GM12878 (cell line): ENCODE measurements at regions not wholly inside any gene's neighbourhood (a gene's known extent, or its start where the extent isn't known, plus 50 kb on each side); places are given as distances from the start of the nearest gene placed in this dataset.

Experiments
- ATAC-seq: fragments of 200-7000 bp; cut with Tn5 transposase; 3 replicates; pipeline ENCODE4 v1.9.1; 2020; ENCODE audit warnings: mild to moderate bottlenecking, moderate library complexity
- BruUV-seq: library from RNA; stranded (reverse); fragments of 400-500 nt; replicated peaks from 2 replicates; lab custom pipeline; 2021; lab: Mats Ljungman, UMichigan
- CTCF ChIA-PET: fragments of 300-600 bp; sonication (Branson Sonifier 250); formaldehyde crosslinking; extraction: SDS; loops from one replicate; lab custom pipeline; 2021; ENCODE audit warnings: inconsistent platforms; lab: Yijun Ruan, JAX
- POLR2A ChIA-PET: fragments of 350-600 bp; formaldehyde crosslinking; extraction: SDS; loops from one replicate; lab custom pipeline; 2021; ENCODE audit warnings: inconsistent platforms; lab: Charles Lee
- RAD21 ChIA-PET: fragments of 300-600 bp; sonication (Branson Sonifier 250); formaldehyde crosslinking; loops from one replicate; lab custom pipeline; 2023; ENCODE audit warnings: antibody characterized with exemption; ENCODE audit not compliant: unreplicated experiment; lab: Charles Lee
- SMC1A ChIA-PET: fragments of 300-600 bp; sonication (Branson Sonifier 250); formaldehyde crosslinking; loops from one replicate; lab custom pipeline; 2023; ENCODE audit not compliant: unreplicated experiment, uncharacterized antibody; lab: Charles Lee
- DNase-seq: peaks from one replicate; pipeline ENCODE4 v3.0.0-alpha.2; 2011; ENCODE audit warnings: low read depth, low spot score
- FAIRE-seq: peaks from 3 replicates; lab custom pipeline; 2011; peaks lifted over from hg19 to GRCh38; lab: Jason Lieb, UNC
- H2AFZ ChIP-seq: 2 replicates; pipeline ENCODE4 v1.6.0; 2011; ENCODE audit warnings: low read depth, low read length, control low read depth; ENCODE audit not compliant: control insufficient read depth
- H3K27ac ChIP-seq: 2 replicates; pipeline ENCODE4 v1.5.1; 2011; ENCODE audit warnings: control low read depth; ENCODE audit not compliant: control insufficient read depth, insufficient read depth
- H3K27me3 ChIP-seq, 2 experiments: replicated peaks in 1 of 2; 2 replicates each; pipeline versions ENCODE4 v1.6.0 to v1.6.1; 2011; ENCODE audit warnings: low read length in 1 of 2; ENCODE audit not compliant: control insufficient read depth in 2 of 2, insufficient read depth in 2 of 2
- H3K36me3 ChIP-seq, 2 experiments: 2 replicates each; pipeline ENCODE4 v1.5.1; 2011; ENCODE audit warnings: low read length in 1 of 2; ENCODE audit not compliant: control insufficient read depth in 2 of 2, insufficient read depth in 2 of 2
- H3K4me1 ChIP-seq: 2 replicates; pipeline ENCODE4 v1.6.1; 2011; ENCODE audit warnings: mild to moderate bottlenecking, low read length, moderate library complexity, mixed read lengths; ENCODE audit not compliant: control insufficient read depth, insufficient read depth
- H3K4me2 ChIP-seq: 2 replicates; pipeline ENCODE4 v1.6.0; 2011; ENCODE audit warnings: control low read depth; ENCODE audit not compliant: control insufficient read depth, insufficient read depth
- H3K4me3 ChIP-seq: fragments of 200-600 bp; sonication (generic); 2 replicates; pipeline ENCODE4 v1.5.1; 2016
- H3K79me2 ChIP-seq: 2 replicates; pipeline ENCODE4 v1.6.0; 2011; ENCODE audit warnings: low read length; ENCODE audit not compliant: control insufficient read depth, insufficient read depth
- H3K9ac ChIP-seq: 2 replicates; pipeline ENCODE4 v1.8.0; 2011; ENCODE audit warnings: low read length, control low read depth, mixed read lengths; ENCODE audit not compliant: control insufficient read depth, insufficient read depth
- H3K9me3 ChIP-seq: replicated peaks from 3 replicates; pipeline ENCODE4 v1.5.1; 2011; ENCODE audit warnings: mild to moderate bottlenecking, low read length; ENCODE audit not compliant: control insufficient read depth, insufficient read depth
- H4K20me1 ChIP-seq: 2 replicates; pipeline ENCODE4 v1.6.0; 2011; ENCODE audit not compliant: control insufficient read depth, insufficient read depth
- CBX3 ChIP-seq: fragments of 200-600 bp; sonication (generic); IDR thresholded peaks from 2 replicates; pipeline ENCODE4 v1.6.1; 2016; ENCODE audit warnings: low read depth, borderline replicate concordance
- CTCF ChIP-seq, 3 experiments: IDR thresholded peaks in 2 of 3; conservative IDR thresholded peaks in 1 of 3; 2 replicates each; pipeline ENCODE4 v1.5.1; 2011; ENCODE audit warnings: low read depth in 3 of 3, low read length in 3 of 3, mild to moderate bottlenecking in 3 of 3, control low read depth in 2 of 3, moderate library complexity in 2 of 3, inconsistent platforms in 1 of 3, mixed read lengths in 1 of 3; ENCODE audit not compliant: control insufficient read depth in 2 of 3, insufficient read depth in 1 of 3; ENCODE audit errors: extremely low read depth in 1 of 3
- GABPA ChIP-seq: IDR thresholded peaks from 2 replicates; pipeline ENCODE4 v1.6.1; 2014; ENCODE audit warnings: antibody characterized with exemption, low read depth, mild to moderate bottlenecking, inconsistent platforms
- HDAC6 ChIP-seq: fragments of 200-600 bp; sonication (generic); IDR thresholded peaks from one replicate; pipeline ENCODE4 v1.8.0; 2017; ENCODE audit warnings: antibody characterized with exemption; ENCODE audit not compliant: unreplicated experiment
- LARP7 ChIP-seq: fragments of 450-650 bp; IDR thresholded peaks from 2 replicates; pipeline ENCODE4 v1.6.1; 2017; ENCODE audit warnings: mild to moderate bottlenecking
- RAD21 ChIP-seq: IDR thresholded peaks from 2 replicates; pipeline ENCODE4 v1.6.1; 2011; ENCODE audit warnings: mild to moderate bottlenecking, low read depth, low read length, moderate library complexity; ENCODE audit not compliant: insufficient read depth
- RBBP5 ChIP-seq: fragments of 200-600 bp; sonication (generic); conservative IDR thresholded peaks from 2 replicates; pipeline ENCODE4 v1.6.1; 2016
- SIX5 ChIP-seq: IDR thresholded peaks from 2 replicates; pipeline ENCODE4 v1.6.1; 2011; ENCODE audit warnings: mild to moderate bottlenecking, low read depth, low read length, moderate library complexity; ENCODE audit not compliant: severe bottlenecking
- SREBF2 ChIP-seq: IDR thresholded peaks from 2 replicates; pipeline ENCODE4 v1.6.1; 2012; ENCODE audit warnings: mild to moderate bottlenecking, low read length
- TBL1XR1 ChIP-seq: IDR thresholded peaks from 2 replicates; pipeline ENCODE4 v1.6.1; 2012; ENCODE audit warnings: low read depth, low read length, improper control_type of control experiment
- ZBTB40 ChIP-seq: fragments of 450-650 bp; IDR thresholded peaks from 2 replicates; pipeline ENCODE4 v1.6.1; 2016; ENCODE audit warnings: mild to moderate bottlenecking, moderate library complexity, borderline replicate concordance
- ZNF592 ChIP-seq: fragments of 450-650 bp; IDR thresholded peaks from 2 replicates; pipeline ENCODE4 v1.6.1; 2017; ENCODE audit warnings: mild to moderate bottlenecking, moderate library complexity
- WGBS: methylation state at CpG from one replicate; pipeline ENCODE4 v1.1.6; 2016; ENCODE audit warnings: low lambda C conversion rate; ENCODE audit not compliant: insufficient replicate concordance, insufficient coverage; ENCODE audit errors: missing lambda C conversion rate; 5-methylcytosine and 5-hydroxymethylcytosine counted together
- in situ Hi-C: fragments of 300-500 bp; cut with MboI; formaldehyde crosslinking; loops from 9 replicates; pipeline ENCODE4 v1.14.3; 2018; ENCODE audit warnings: mixed read lengths
- intact Hi-C: fragments of 100-400 bp; cut with micrococcal nuclease; formaldehyde crosslinking; loops from one replicate; pipeline ENCODE4 v1.14.2; 2022; ENCODE audit not compliant: unreplicated experiment

- Histone ChIP-seq H3K36me3 (no peaks in the 10 kb centered on the region), H3K79me2 (no peaks in the 10 kb centered on the region), H3K27me3 (peaks cover 0 to 3% of the 10 kb centered on the region in 2 experiments; a peak in 2 of 4 replicates), H3K27ac (no peak overlapping the region), H4K20me1 (no peaks in the 10 kb centered on the region), H3K9me3 (no peaks in the 10 kb centered on the region), H3K4me3 (no peak overlapping the region), H2AFZ (no peak overlapping the region), H3K4me1 (no peaks in the 10 kb centered on the region), H3K9ac (no peak overlapping the region), H3K4me2 (no peak overlapping the region)
- RAD21 ChIA-PET: no interaction called here
- no peak for FAIRE-seq
- CTCF ChIA-PET: interaction anchor here (1.1 kb wide), 1 partner anchor 147 kb away, joined by 4 read pairs; no protein-coding TSS in a partner anchor
- POLR2A ChIA-PET: no interaction called here
- SMC1A ChIA-PET: no interaction called here
- no peak for DNase-seq
- intact Hi-C loops: no loop called here
- no TSS peak for BruUV-seq
- in situ Hi-C loops: no loop called here
- 19% methylated on average over 2 of the region's 2 CpGs for WGBS
- no peak for ATAC-seq
- TF ChIP-seq RAD21 (no peak), GABPA (no peak), CTCF (IDR thresholded peaks at IDR 0.05 in 2 of 3, conservative IDR thresholded peaks at IDR 0.05 in 1 of 3; ENCODE audit: control insufficient read depth in 2 of 3, extremely low read depth in 1 of 3, insufficient read depth in 1 of 3, low read depth in 3 of 3, low read length in 3 of 3) (no peak), ZNF592 (no peak), CBX3 (no peak), ZBTB40 (no peak), SREBF2 (no peak), LARP7 (no peak), HDAC6 (no peak), TBL1XR1 (no peak), RBBP5 (no peak), SIX5 (no peak)
Observed at GRCh38 chr1:36717431-36717830, 234.7 kb upstream of the CSF3R start.
